Choroid plexus epithelial cell (primary cell): ENCODE measurements at regions not wholly inside any gene's neighbourhood (a gene's known extent, or its start where the extent isn't known, plus 50 kb on each side); places are given as distances from the start of the nearest gene placed in this dataset.
A peak's percentile ranks its signal among the peaks of the same experiment; 100 is the strongest.

Source experiments
- DNase-seq: peaks from one replicate; pipeline ENCODE4 v3.0.0-alpha.2; 2010; ENCODE audit warnings: low read depth
- H3K4me3 ChIP-seq: 2 replicates; pipeline ENCODE4 v1.5.1; 2011; ENCODE audit warnings: low read depth, mild to moderate bottlenecking, control low read depth, low read length, moderate library complexity
- CTCF ChIP-seq: conservative IDR thresholded peaks from 2 replicates; pipeline ENCODE4 v1.5.1; 2011; ENCODE audit warnings: low read depth, mild to moderate bottlenecking, control low read depth, inconsistent platforms, low read length, moderate library complexity

GRCh38 chr11:15757048-15757698, 599.2 kb downstream of the SOX6 start:
- no peak overlapping the region for H3K4me3 ChIP-seq
- TF ChIP-seq CTCF, result no peak
- DNase-seq, result no peak

GRCh38 chr11:15758857-15759465, 597.4 kb downstream of the SOX6 start:
- TF ChIP-seq CTCF, result no peak
- DNase-seq, result no peak
- H3K4me3 ChIP-seq, result peak overlapping the region; percentile 15

GRCh38 chr11:15761235-15761634, 595.1 kb downstream of the SOX6 start:
- TF ChIP-seq CTCF, result no peak
- no peak for DNase-seq
- H3K4me3 ChIP-seq, result no peak overlapping the region

GRCh38 chr11:15764326-15764725, 592.0 kb downstream of the SOX6 start:
- DNase-seq, result no peak
- no peak for TF ChIP-seq CTCF
- no peak overlapping the region for H3K4me3 ChIP-seq

GRCh38 chr11:15764948-15765347, 591.4 kb downstream of the SOX6 start:
- TF ChIP-seq CTCF, result no peak
- DNase-seq, result no peak
- no peak overlapping the region for H3K4me3 ChIP-seq

- TF ChIP-seq CTCF, result no peak
- DNase-seq, result no peak
- no peak overlapping the region for H3K4me3 ChIP-seq
Observed at GRCh38 chr11:15765530-15765929, 590.8 kb downstream of the SOX6 start.

GRCh38 chr11:15768321-15768720, 588.0 kb downstream of the SOX6 start:
- TF ChIP-seq CTCF, result no peak
- H3K4me3 ChIP-seq, result no peak overlapping the region
- DNase-seq, result no peak
